ENCODE measurements at regions not wholly inside any gene's neighbourhood (a gene's known extent, or its start where the extent isn't known, plus 50 kb on each side); places are given as distances from the start of the nearest gene placed in this dataset.

DNA sequence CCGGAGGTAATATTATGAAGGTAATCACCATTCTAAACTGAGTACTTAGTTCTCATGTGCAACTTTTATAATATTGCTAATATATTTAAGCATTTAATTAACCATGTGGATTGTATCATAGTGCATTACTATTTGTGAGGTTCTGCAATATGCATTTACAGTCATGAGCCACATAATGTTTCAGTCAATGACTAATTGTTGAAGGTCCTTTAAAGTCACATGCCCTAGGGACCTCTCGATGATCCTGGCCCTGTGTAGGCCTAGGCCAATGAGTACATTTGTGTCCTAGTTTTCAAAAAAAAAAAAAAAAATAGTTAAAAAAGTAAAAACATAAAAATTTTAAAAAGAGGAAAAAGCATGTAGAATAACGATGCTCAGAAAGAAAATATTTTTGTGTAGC is 298.0 kb downstream of the DSEL start:
- no peak for DNase-seq

DNA sequence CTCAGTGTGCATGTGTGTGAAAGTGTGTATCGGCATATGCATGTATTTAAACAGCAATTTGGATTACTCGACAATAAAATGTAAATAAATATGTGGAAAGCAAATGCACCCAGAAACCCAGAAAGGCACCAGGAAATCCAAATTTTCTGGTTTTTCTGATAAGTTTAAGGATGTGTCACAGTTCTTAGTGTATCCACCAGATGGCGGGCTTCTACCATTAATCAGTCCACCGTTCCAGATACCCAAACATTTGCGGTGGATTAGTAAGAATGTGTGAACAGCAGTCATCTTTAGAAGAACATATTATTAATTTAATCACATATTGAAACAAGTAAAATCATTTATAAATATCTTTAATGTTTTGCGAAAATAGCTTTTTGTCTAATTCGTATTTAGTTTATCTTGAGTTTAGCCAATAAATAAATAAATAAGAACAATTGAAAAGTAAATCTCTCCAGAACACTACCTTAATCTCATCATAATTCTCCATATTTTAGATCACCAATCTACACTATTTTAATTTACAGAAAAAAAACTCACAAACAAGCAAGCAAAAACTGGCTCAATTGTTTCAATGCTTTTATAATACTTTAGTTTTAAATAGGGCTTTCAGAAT is 298.9 kb downstream of the DSEL start:
- peak; percentile 43 for DNase-seq

DNA sequence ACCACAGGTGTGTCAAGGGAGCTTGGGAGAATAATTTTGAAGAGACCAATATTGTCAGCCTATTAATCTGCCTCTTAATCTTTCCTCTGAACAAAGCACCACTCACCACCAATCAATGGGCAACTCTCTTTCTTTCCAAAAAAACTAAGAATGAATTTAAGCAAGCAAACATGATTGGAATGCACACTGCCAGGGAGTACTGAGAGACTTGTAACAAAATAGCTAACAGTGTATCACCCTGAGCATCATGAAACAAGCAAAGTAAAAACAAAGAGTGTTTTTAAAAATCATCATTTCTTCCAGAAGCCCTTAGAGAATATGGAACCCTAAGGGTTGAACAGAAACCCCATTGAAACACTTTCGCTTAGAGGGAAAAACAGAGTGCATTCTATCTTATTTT is 299.7 kb downstream of the DSEL start:
- DNase-seq: no peak

DNA sequence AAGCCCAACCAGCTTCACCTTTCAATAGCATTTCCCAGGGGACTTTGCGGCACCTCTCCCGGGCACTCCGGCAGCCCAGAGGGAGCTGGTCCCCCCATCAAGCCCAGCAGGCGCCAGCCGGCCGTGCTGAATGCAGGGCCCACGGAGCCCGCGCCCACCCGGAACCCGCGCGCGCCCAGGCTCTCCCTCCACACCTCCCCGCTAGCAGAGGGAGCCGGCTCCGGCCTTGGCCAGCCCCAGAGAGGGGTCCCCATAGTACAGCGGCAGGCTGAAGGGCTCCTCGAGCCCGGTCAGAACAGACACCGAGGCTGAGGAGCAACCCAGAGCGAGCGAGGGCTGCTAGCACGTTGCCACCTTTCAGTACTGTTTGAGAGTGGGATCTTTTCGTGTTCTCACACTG is 300.8 kb downstream of the DSEL start:
- DNase-seq: no peak

DNA sequence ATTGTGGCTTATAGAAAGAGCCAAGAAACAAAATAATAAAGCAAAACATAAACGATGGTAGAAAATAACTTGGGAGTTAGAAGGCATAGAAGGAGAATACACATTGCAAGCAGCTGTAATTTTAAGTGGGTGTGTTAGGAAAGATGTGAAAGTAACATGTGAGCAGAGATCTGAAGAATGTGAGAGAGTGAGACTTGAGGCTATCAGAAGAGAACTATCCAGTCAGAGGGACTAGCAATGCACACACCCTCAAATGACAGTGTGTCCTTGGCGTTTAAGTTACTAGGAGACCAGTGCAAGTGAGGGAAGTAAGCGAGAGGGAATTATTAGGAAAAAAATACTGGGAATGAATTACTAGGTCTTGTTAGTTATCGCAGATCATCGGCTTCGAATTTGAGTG is 304.9 kb downstream of the DSEL start:
- no peak for DNase-seq

DNA sequence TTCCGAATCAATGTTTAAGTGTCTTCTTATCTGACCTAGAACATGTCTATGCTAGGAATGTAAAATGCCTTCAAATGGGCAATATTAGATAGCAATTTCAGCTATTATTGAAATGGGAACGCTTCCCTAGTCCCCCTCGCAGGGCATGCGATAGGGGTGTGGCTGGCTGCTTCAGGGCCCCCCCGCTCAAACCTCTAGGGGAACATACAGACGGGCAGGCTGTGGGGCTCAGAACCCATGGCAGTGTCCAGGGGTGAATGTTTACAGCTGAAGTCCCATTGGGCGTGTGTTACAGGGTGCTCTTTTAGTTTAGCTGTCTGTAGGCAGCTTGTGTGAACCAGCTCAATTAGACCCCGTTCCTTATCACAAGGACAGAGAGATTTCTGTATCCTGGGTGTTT is 315.9 kb downstream of the DSEL start:
- DNase-seq: no peak

DNA sequence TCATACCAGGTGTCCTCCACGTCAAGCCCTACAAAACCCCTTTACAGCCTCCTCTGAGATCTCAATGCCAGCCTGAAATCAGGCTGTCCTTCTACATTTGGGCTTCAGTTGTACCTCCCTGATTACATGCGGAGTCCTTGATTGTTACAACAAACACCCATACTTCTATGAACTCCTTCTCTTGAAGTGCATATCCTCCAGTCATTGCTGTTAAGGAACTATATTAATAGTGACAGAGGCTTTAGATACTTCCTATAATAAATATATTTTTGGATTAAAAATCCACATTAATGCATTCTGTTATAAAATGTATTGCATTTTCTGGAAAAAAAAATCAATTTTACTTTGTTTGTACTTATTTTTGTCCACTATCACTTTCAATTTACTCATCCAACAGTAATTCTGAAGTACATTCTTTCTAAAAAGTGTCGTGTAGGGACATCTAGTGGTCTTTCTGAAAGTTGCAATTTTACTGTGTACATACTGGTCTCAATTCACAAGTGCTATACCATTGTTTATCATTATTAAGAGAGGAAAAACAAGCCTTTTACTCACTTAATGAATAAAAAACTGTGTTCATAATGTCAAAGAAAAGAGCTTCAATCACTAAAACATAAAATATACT is 316.4 kb downstream of the DSEL start:
- DNase-seq: peak; percentile 90

DNA sequence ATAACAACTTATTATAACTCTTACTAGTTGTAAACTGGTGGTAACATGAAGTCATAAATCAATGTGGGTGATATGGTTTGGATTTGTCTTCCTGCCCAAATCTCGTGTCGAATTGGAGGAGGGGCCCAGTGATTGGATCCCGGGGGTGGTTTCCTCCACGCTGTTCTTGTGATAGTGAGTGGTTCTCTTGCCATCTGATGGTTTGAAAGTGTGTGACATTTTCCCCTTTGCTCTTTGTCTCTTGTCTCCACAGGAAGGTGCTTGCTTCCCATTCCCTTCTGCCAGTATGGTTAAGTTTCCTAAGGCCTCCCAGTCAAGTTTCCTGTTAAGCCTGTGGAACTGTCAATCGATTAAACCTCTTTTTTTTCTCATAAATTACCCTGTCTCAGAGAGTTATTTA is 321.6 kb downstream of the DSEL start:
- peak; percentile 68 for DNase-seq

DNA sequence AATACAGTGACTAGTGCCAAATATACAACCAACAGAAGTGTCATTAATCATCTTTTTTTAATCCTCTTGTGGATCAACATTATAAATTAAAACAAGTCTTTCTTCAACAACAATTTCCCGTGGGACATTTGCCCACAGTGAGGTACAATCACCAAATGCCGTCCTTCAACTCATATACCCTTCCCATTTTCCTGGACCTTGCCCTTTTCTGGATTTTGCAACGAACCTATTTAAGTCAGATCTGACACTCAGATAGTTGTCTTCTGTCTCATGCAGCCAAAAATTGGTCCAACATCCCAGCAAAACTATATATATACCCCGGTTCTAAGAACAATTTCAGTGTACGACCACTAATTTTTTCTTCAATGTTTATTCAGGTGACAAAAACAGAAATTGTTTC is 324.0 kb downstream of the DSEL start:
- no peak for DNase-seq

DNA sequence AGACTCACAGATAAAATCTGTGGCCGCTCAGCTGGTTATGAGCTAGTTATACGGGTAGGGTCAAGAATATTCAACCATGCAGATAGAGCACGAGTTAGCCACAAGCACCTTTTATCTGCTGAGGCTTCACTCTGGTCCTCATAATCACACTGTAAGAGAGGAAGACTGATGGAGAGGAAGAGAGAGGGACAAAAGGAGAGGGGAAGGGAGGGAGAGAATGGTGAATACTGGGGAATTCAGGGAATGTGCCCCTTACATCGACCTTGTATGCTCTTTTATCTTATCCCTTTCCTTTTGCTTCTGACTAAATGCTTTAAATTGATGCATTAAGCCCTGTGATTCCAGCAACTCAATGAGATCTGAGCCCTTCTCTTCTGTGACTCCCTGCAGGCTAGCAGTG is 333.1 kb downstream of the DSEL start:
- DNase-seq: no peak

DNA sequence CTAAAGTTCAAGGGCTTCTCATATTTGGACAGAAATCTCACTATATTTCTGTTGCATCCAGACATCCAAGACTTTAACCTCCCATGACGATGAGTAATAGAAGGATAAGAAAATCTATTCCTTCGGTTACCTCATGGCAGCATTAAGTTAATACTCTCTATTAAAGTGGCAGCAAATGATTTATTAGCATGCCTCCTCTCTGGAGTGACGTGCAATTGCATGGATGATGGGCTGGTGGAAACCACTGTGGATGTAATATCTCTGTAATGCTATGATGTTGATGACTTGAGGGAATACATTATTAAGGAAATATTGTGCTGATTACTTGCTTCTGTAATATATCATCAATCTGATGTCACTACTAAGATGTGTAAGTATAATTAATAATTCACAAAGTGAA is 336.8 kb downstream of the DSEL start:
- no peak for DNase-seq

DNA sequence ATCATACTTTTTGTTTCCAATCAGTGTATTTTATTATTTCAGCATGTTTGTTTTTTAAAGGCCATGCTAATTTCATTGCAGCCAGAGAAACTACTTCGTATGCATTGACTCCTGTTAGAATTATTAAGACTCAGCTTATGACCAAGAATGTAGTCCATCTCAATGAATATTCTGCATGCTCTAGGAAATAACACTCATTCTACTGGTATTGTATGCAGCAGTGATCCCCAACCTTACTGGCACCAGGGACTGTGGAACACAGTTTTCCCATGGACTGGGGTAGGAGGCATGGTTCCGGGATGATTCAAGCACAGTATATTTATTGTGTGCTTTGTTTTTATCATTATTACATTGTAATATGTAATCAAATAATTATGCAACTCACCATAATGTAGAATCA is 356.9 kb downstream of the DSEL start:
- DNase-seq: no peak

DNA sequence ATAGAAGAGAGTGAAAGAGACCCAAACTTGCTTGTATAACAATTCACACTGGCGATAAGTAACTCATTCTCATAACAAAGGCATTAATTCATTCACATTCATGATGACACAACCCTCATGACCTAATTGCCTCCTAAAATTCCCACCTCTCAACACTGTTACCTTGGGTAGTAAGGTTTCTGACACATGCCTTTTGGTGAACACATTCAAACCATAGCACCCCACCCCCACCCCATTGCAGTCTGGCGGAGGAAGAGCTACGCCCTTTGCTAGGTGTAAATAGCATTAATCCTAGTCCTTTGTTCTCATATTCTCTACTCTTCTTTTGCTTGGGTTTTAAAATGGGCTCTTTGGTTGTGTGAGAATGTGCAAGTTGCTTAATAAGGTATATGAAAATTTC is 361.5 kb downstream of the DSEL start:
- no peak for DNase-seq

DNA sequence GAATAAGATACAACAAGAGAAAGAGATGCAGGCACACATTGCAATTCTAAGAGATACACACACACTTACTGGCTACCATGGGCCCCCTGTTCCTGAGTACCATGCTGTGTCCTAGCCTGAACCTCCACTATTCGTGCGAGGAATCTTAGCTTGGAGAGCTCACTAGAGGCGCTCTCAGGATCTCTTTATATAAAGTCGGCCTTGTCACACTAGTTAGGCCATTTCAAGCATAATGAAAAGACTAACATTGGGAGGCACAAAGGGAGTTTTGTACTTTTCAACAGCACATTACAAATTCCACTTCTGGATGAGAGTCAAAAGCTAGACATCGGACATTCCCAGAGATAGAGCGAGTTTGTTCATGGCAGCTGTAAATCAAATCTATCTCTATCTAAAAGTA is 365.2 kb downstream of the DSEL start:
- DNase-seq: no peak

DNA sequence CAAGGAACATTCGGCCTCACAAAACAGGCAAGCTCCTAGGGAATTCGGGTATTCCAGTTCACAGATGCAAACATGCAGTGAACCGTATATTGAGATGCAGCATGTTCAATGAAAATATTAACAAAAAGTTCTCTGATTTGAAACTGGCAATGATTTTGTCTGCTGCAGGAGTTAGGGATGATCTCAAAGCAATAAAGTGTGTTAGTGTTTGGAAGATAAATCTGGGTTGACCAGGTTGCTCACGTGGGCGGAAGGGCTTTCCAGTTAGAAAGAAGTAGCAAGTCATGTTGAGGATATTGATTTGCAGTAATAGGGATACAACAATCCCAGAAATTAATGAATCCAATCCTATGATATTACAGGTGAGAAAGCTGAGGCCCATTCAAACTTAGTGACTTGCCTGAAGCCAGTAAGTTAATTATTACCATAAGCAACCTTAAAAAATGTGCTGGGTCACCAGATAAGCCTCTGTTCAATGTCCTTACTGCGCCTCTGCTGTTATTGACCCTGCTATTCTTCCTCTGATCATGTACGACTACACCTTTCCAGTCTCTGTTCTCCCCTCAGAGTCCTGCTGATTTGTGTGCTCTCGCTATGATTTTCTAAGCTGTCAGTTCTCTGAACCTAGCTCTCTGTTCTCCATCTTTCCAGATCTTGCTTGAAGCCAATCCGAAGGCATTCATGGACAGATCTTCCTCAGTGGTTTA is 370.8 kb downstream of the DSEL start:
- no peak for DNase-seq

DNA sequence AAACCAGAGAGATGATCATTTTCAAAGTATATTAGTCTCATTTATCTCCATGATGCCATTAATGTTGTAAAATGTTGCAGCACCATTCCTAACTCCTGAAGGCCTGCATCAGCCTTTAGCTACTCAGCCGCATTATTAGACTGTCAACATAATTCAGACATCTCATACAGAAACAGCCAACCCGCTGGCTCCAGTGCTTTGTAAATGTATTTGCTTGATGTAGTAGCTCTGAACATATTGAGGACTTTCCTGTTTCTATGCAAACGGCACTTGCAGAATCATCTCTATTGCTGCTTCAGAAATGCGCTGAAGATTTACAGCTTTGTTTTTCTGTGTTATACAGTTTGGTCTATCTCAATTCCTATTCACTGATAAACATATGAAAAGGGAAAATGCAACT is 372.2 kb downstream of the DSEL start:
- peak; percentile 88 for DNase-seq

DNA sequence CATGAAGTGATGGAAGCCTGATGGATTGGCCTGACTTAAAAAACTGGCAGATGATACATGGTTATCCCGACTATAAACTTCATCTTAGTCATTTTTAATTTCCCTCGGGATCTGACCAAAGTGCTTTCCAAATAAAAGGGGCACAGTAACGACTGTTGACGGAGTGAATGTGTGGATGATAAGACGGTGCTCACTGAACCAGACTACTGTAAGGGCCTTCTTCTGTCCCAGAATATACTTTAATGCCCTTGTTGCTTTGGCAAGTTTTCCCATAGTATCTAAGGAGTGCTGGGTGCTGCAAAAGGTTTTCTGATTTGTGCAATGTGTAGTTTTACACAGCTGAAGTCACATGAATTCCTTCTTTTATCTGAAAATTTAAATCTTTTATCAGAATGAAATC is 373.5 kb downstream of the DSEL start:
- no peak for DNase-seq

DNA sequence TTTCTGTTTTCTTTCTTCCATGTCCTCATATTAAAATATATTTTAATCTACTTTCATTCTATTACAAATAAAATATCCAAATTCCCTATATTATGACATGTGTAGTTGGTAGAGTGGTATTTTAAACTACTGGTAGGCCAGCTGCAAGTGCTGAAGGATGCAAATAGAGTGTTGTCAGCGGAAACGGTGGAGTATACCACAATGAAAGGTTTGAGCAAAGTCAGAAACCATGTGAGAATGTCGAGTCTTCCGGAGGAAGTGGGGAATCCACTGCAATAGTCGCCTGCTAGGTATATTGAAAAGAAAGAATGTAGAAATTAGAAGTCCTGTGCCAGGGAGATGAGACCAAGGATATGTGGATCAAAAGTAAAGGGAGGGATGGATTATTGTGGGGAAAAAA is 373.9 kb downstream of the DSEL start:
- no peak for DNase-seq

DNA sequence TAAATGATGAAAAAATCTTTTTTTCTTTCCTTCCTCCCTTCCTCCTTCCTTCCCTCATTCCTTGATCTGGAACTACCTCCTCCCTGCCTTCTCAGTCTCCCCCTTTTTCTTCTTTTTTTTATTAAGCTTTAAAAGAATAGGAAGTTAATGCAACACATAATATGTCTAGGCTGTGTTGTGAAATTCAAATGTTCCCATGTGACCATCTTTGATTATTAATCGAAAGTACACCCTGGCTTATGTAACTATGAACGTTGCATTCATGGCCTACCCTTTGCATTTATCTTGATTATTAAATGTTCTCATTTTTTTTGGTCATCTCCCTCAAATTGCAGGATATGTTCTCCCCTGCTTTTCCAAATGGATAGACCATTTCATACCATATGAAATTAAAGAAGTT is 376.0 kb downstream of the DSEL start:
- DNase-seq: no peak

DNA sequence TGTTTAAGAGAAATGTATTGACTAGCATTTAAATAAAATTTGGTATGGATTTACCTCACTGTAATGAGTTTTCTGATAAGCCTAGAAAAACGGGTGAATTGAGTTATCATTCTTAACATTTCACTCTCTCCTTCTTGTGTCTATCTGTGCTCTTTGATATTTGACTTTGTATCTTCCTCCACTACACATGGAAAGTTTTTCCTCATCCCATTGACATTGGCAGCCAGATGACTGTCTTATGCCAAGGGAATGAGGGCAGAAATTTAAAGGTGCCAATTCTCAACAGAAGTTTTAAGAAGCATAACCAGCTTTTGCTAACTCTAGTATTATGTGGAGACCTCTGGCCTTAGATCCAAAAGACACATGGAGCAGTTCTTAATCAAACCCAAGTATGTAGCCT is 376.6 kb downstream of the DSEL start:
- DNase-seq: no peak

DNA sequence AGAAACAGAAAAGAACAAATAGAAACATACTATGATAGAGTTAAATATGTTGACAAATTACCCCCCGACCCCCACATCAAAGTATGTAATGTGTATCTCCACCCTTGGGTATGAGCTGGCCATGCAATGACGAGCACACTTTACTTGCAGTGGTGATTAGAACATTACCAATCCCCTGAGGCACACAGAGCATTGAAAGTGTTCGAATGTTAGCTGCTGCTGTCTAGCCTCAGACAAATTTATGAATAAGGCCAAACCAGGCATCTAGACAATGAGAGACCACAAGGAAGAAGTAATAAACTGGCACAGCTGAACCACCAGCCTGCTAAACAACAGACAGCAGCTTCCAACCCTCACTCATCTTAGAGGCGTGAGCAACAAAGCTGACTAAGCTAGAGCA is 380.5 kb downstream of the DSEL start:
- DNase-seq: peak; percentile 75

DNA sequence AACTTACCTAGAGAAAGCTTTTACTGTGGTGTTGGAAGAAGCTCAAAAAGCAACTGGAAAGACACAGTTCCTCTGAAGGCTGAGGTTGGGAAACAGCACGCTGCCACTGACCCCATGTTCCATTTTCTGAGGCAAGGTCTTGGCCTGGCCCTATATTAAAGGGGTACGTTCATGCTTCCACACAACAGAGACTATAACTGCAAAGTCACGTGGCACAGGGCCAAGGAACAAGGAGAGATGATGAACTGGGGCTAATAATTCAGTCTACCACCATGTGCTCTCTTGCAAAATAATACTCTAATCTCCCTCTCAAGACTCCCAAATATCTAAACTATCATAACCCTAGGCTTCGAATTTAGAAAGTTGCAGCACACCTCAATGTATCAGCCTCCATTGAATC is 381.6 kb downstream of the DSEL start:
- no peak for DNase-seq

DNA sequence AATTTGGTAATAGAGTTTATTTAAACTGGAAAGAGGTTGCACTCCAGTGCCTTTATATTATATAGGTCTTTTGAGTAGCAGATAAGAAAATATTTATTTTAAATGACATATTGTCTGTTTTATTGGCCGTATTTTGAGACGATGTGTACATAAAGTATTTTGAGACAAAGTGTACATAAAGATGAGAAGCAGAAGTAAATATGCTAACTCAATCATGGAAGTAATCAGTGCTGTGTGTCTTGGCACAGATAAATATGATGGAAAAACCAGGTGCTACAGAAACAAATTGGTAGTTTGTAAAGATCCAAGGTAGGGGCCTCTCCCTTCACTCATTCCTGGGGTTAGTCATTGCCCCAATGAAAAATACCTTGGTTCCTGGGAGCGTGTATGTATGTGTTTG is 382.9 kb downstream of the DSEL start:
- peak; percentile 100 for DNase-seq

DNA sequence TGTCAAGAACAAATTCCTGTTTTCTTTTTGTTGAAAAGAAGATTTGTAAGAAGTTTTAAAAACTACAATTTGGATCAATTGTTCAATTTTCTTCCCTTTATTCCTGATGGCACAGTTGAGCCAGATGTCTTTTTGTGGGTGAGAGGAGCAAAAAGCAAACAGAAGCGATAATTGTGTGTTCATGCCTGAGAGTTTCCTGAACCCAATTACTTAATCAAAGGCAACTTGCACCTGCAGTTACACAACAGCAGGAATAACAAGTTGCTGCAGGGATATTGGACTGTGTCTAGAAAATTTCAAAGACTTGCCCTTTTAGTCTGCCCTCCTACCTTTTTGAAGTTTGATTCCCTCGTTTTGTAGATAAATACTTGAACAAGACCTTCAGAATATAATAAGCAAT is 383.6 kb downstream of the DSEL start:
- peak; percentile 97 for DNase-seq

DNA sequence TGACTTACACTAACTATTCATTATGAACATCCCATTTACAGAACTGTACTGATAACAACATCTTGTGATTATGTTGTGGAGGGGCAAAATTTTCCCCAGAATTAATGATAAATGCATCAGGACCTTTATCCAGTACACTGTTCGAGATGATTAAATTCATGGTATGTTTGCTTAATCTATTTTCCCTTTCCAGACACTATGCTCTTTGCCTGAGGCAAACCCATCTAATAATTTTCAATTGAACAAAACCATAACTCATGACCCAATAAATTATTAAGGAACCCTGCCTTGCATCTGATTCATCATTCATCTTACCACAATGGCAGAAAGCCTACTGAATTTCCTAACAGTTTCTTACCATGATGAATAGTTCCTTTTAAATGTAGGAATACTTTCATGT is 385.0 kb downstream of the DSEL start:
- peak; percentile 35 for DNase-seq
